Epithelial cell of proximal tubule (primary cell): ENCODE measurements at regions not wholly inside any gene's neighbourhood (a gene's known extent, or its start where the extent isn't known, plus 50 kb on each side); places are given as distances from the start of the nearest gene placed in this dataset.

Experiments
- DNase-seq: peaks from one replicate; pipeline ENCODE4 v3.0.0-alpha.2; 2011; ENCODE audit warnings: low read depth
- H3K4me3 ChIP-seq: 2 replicates; pipeline ENCODE4 v1.5.1; 2011; ENCODE audit warnings: low read depth, mild to moderate bottlenecking, low read length
- CTCF ChIP-seq: conservative IDR thresholded peaks from 2 replicates; pipeline ENCODE4 v1.5.1; 2012; ENCODE audit warnings: low read depth, mild to moderate bottlenecking, low read length

DNA sequence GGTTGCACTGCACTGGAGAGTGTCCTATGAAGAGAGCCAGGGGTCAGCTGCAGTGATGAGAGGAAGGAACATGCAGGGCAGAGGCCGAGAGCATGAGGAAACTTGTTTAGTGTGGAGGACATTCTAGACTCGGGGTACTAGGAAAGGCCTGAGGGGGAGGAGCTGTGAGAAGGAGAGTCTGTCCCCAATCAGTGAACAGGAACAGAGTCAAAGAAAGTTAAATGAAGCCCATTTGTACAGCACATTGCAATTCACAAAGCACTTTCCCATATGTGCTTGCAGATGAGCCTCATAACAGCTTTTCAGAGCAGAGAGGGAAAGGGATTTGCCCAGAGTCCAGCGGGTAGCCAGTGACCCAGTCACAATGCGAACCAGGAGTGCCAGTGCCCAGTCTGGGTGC lies 83.4 kb downstream of the NAV1 start:
- TF ChIP-seq CTCF = no peak
- DNase-seq = no peak
- H3K4me3 ChIP-seq = no peak overlapping the region

DNA sequence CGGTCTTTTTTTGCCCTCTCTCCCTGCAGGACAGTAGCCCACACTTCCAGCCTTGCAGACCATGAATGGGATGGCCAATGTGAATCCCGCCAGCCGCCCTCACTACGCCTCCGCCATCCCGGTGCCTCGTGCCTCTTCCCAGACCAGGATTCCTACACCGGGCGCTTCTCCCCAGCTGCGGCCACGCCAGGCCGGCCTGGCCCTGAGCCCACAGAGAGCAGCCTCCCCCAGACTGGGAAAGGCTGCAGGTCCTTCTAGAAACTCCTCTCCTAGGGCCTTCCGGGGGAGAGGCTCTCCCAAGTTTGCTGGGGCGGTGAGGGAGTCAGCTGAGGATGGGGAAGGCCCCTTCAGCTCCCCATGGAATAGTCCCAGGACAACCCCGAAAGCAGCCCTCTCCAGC lies 83.9 kb downstream of the NAV1 start:
- no peak overlapping the region for H3K4me3 ChIP-seq
- no peak for DNase-seq
- TF ChIP-seq CTCF = no peak

GRCh38 chr1:201624741-201625225 lies 85.9 kb downstream of the NAV1 start:
- no peak for TF ChIP-seq CTCF
- no peak for DNase-seq
- H3K4me3 ChIP-seq = no peak overlapping the region

DNA sequence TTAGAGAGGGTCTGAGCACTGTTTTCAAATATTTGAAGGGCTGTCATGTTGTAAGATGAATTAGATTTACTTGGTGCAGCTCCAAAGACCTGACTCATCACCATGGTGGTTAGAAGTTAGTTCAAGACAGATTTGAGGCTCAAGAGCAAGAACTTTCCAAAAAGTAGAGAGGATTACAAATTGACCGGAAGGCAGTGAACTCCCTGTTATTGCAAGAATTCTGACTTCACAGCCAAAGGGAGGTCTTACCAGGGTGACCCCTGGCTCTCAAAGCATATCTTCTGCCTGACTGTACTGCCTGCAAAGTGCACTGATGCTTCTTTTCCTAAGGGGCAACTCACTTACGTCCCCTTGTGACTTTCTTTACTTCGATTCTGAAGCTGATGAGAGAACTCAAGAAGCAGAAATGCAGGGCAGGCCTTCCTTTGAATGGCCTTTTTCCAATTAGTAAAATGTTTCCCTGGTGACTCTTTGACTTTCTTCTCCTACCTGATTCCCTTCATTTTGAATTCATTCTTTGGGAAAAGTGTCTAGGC lies 86.4 kb downstream of the NAV1 start:
- H3K4me3 ChIP-seq = no peak overlapping the region
- DNase-seq = no peak
- no peak for TF ChIP-seq CTCF

DNA sequence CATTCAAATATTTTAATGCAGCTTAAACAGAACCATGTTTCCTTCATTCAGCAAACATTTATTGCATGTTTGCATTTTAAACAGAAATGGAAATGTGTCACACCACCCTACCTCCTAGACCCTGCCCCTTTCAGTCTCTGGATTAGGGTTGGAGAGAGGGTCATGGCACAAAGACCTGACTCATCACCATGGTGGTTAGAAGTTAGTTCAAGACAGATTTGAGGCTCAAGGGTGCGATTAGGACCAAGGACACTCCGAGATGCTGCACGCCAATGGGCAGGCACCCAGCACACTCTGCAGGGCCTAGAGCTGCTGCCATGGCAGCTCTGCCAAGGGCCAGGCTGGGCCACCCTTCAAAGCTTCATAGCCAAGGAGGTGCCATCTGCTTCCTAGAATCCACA lies 86.9 kb downstream of the NAV1 start:
- H3K4me3 ChIP-seq = no peak overlapping the region
- DNase-seq = no peak
- TF ChIP-seq CTCF = no peak

GRCh38 chr1:201626629-201627275 lies 87.8 kb downstream of the NAV1 start:
- H3K4me3 ChIP-seq = no peak overlapping the region

More at GRCh38 chr1:201626629-201627275, 87.8 kb downstream of the NAV1 start:
- TF ChIP-seq CTCF = no peak
- DNase-seq = no peak
